Fibroblast of skin of right biceps (primary cell): ENCODE measurements at regions not wholly inside any gene's neighbourhood (a gene's known extent, or its start where the extent isn't known, plus 50 kb on each side); places are given as distances from the start of the nearest gene placed in this dataset.
"Not testable (repeated sequence)": the region's sequence is repeated elsewhere in the genome, so short reads cannot be mapped to it uniquely, and the experiment has no call there.

ENCODE experiments used
- DNase-seq: peaks from one replicate; pipeline ENCODE4 v3.0.0-alpha.2; 2013

- DNase-seq = no peak
Measured at GRCh38 chr9:81069038-81069795, 620.1 kb downstream of the TLE1 start.

DNA sequence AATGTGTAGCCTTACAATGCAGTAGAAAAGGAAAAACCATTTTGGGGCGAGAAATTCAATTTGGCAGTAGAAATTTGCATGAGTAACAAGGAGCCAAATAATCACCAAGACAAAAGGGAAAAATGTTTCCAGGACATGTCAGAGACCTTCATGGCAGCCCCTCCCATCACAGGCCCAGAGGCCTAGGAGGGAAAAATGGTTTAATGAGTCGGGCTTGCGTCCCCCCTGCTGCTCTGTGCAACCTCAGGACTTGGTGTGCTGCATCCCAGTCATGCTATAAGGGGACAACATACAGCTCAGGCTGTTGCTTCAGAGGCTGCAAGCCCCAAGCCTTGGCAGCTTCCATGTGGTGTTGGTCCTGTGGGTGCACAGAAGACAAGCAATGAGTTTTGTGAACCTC lies 626.4 kb downstream of the TLE1 start:
- DNase-seq = not testable (repeated sequence)

DNA sequence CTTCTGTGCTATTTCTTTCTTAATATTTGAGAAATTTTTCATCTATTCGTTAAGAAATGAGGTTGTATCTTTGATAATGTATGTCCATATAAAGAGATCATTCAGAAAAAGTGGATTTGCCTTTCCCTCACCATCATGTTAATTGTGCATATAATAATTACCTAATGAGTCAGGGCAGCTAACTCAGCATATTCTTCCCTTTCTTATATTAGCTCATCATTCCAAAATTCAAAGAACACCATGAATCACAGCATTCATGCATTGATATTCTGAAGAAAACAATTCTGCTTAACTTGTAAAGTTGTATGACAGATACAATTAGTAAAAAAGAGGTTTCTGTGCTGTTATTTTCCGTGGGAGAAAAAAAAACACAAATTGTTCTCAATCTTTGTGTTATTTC lies 630.6 kb downstream of the TLE1 start:
- no peak for DNase-seq

- DNase-seq = no peak
Measured at GRCh38 chr9:81053298-81054025, 635.9 kb downstream of the TLE1 start.

DNA sequence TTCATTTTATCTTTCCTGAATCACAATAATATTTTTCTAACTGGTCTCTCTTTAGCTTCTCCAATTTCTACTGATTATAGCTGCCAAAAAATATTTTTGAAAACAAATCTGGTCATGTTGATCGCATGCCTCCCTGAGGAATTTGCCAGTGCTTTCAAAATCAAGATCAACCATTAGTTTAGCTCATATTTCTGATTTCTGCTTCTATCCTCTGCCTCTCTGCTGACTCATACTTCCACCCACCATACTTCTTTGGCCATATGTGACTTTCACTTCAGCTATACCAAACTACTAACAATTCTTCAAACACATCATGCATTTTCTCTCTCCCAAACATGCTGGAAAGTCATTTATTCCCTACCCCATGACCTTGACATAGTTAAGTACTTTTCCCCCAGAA lies 636.5 kb downstream of the TLE1 start:
- DNase-seq = peak; percentile 31

DNA sequence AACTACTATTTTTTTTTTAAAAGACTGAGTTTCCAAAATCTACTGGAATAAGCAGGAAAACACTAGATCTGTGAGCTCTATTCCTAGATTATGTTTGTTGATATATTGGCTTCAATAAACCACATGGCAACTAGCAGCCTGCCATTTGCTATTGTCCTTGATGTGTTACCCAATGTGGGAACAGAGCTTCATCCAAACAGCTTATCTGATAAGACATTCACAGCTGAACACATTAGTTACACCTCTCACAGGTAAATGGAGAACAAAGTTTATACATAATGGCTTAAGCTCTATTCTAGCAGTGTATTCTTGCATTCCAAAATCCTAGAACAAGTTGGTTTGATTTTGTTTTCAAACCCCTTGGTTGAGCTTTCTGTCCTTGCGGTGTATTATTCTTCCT lies 642.1 kb downstream of the TLE1 start:
- DNase-seq = no peak

DNA sequence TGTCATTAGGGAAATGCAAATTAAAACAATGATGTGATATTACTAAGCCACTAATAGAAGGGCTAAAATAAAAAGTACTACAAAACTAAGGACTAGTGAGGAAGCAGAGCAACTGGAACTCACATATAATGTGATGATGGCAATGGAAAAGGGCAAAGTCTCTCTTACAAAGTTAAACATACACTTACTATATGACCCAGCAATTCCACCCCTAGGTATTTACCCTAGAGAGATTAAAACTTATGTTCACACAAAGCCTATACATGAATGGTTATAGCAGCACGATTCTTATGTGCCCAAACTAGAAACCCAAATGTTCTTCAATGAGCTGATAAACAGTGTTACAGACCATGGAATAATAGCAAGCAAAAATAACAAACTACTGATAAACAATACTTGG lies 643.7 kb downstream of the TLE1 start:
- DNase-seq = no peak

GRCh38 chr9:81037889-81038288 lies 651.5 kb downstream of the TLE1 start:
- DNase-seq = no peak

DNA sequence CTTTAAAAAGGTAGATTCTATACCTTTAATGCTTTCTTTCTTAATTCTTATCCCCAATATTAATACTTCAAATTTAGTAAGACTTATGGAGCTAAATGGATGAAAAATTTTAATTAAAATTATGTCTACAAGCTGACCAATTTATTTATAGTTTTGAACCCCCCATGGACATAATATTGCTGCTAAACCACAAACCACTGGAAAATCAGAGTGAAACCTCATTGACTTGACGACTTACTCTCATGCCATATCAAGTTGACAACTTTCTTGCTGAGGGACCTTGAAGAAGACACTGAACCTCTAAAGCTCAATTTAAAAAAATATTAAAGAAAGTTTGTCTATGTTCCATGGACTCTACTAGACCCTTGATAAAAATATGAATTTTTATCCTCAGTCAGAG lies 653.7 kb downstream of the TLE1 start:
- DNase-seq = no peak

DNA sequence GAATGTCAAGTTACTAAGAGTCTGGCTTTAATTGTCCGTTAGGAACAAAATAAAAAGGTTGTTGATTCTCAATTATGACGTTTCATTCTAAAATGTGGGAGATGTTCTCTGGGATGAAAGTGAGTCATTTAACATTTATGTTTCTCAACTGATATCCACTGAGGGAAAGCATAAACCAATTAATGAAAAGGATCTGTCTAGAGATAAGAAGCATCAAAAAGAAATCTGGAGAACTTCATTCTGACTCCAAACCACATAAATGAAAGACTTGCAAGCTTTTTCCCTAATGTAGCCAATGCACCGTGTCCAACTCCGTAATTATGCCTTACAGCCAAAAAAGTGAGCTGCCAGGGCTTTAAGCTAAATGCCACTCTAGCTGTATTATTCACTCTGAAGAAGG lies 654.2 kb downstream of the TLE1 start:
- DNase-seq = peak; percentile 84

GRCh38 chr9:81032831-81033230 lies 656.5 kb downstream of the TLE1 start:
- peak; percentile 35 for DNase-seq

DNA sequence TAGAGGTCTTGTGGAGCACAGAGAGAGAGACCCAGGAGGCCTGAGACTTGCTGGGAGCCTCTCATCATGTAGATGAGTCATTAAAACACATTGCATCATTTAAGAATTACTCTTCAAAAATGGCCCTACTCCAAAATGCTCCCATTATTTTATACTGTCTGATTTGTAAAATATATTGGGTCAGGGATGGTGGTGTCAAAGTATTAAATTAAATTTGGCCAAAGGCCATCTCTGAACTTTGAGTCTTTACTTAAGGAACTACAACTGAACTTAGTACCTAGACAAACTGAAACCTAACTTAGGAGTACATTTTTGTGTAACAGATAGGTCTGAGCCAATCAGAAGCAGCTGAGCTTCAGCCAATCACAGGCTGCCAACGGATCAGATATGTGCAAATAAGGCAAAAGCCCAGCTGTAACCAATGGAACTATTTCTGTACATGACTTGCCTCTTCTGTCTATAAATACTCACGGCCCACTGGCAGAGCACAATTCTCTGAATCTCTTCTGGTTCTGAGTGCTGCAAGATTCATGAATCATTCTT lies 657.2 kb downstream of the TLE1 start:
- peak; percentile 91 for DNase-seq

GRCh38 chr9:81031422-81032029 lies 657.8 kb downstream of the TLE1 start:
- DNase-seq = no peak

GRCh38 chr9:81030027-81030426 lies 659.3 kb downstream of the TLE1 start:
- DNase-seq = no peak

- DNase-seq = peak; percentile 98
Measured at GRCh38 chr9:81028504-81028903, 660.8 kb downstream of the TLE1 start.

DNA sequence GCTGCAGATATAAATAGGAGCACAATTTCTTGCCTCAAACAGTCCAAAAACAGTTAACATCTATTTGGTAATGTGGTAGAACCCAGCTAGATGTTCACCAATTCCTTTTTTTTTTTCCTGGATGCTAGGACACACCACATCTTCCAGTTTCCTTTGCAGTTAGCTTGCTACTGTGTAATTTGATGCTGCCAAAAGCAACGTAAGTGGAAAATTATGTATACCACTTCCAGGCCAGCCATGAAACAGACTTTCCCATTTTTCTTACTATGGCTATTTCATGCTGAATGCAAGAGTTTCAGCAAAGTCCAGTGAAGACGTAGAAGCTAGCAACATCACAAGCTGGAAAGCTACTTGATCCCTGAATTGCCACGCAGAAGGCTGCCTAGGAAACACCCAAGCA lies 667.2 kb downstream of the TLE1 start:
- peak; percentile 56 for DNase-seq

- DNase-seq = not testable (repeated sequence)
Measured at GRCh38 chr9:81014945-81015344, 674.4 kb downstream of the TLE1 start.

GRCh38 chr9:81013191-81013590 lies 676.2 kb downstream of the TLE1 start:
- DNase-seq = not testable (repeated sequence)

- no peak for DNase-seq
Measured at GRCh38 chr9:81002906-81003305, 686.4 kb downstream of the TLE1 start.

GRCh38 chr9:81002242-81002641 lies 687.1 kb downstream of the TLE1 start:
- no peak for DNase-seq

DNA sequence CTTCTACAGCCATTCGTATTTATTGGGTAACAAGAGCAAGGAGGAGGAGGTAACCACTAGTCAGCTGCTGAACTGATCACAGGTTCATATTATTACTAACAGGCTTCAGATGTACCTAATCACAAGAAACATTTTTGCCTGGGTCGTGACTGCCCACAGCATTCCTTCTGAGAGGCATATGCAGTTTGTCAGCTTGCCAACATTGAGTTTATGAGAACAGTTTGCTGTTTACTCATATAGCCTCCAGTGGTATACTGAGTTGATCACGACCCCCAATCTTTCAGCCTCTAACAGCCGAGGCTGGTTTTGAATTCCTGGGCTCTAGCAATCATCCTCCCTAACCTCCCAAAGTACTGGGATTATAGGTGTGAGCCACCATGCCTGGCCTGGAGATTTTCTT lies 693.6 kb downstream of the TLE1 start:
- peak; percentile 64 for DNase-seq

GRCh38 chr9:80994892-80995291 lies 694.5 kb downstream of the TLE1 start:
- peak; percentile 54 for DNase-seq

- DNase-seq = not testable (repeated sequence)
Measured at GRCh38 chr9:80985595-80985994, 703.8 kb downstream of the TLE1 start.

DNA sequence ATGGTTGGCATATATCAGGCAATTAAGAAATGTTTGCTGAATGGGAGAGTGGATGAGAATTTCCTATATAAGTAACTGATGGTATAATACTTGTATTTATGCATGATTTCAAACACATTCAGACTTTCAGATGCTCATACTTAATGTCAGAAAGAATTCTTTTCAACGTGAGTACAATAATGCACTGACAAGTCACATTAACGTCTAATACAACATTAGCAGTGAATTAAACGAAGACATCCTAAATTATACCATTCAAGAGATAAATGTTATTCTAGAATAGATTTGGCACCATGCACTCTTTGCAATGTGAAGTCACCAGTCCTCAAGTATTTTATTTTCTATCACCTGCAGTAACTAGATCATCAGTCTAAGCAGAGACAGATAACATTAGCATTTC lies 712.9 kb downstream of the TLE1 start:
- no peak for DNase-seq
